ENCODE measurements at regions not wholly inside any gene's neighbourhood (a gene's known extent, or its start where the extent isn't known, plus 50 kb on each side); places are given as distances from the start of the nearest gene placed in this dataset.

- TF ChIP-seq, protein P1, sequence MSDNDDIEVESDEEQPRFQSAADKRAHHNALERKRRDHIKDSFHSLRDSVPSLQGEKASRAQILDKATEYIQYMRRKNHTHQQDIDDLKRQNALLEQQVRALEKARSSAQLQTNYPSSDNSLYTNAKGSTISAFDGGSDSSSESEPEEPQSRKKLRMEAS (IDR thresholded peaks at IDR 0.05), result no peak
- TF ChIP-seq EP300 (IDR thresholded peaks at IDR 0.05; ENCODE audit: borderline replicate concordance), result no peak
These were observed 95.4 kb downstream of the RHOB start for GRCh38 chr2:20542269-20542668.
